ENCODE measurements at regions not wholly inside any gene's neighbourhood (a gene's known extent, or its start where the extent isn't known, plus 50 kb on each side); places are given as distances from the start of the nearest gene placed in this dataset.

GRCh38 chr7:41098846-41099245, 604.0 kb downstream of the INHBA start:
- TF ChIP-seq GATA2 (IDR thresholded peaks at IDR 0.05; ENCODE audit: low read depth, low read length) (no peak), GATA3 (IDR thresholded peaks at IDR 0.05; ENCODE audit: low read depth, low read length) (no peak)

- TF ChIP-seq GATA3 (IDR thresholded peaks at IDR 0.05; ENCODE audit: low read depth, low read length) = no peak
- no peak for TF ChIP-seq GATA2 (IDR thresholded peaks at IDR 0.05; ENCODE audit: low read depth, low read length)
These were observed 604.5 kb downstream of the INHBA start for GRCh38 chr7:41098402-41098801.

- TF ChIP-seq GATA3 (IDR thresholded peaks at IDR 0.05; ENCODE audit: low read depth, low read length) = no peak
- TF ChIP-seq GATA2 (IDR thresholded peaks at IDR 0.05; ENCODE audit: low read depth, low read length) = no peak
These were observed 605.4 kb downstream of the INHBA start for GRCh38 chr7:41097501-41097900.

GRCh38 chr7:41096917-41097316, 606.0 kb downstream of the INHBA start:
- TF ChIP-seq GATA2 (IDR thresholded peaks at IDR 0.05; ENCODE audit: low read depth, low read length) (no peak), GATA3 (IDR thresholded peaks at IDR 0.05; ENCODE audit: low read depth, low read length) (no peak)

- no peak for TF ChIP-seq GATA2 (IDR thresholded peaks at IDR 0.05; ENCODE audit: low read depth, low read length)
- TF ChIP-seq GATA3 (IDR thresholded peaks at IDR 0.05; ENCODE audit: low read depth, low read length) = no peak
These were observed 609.7 kb downstream of the INHBA start for GRCh38 chr7:41093141-41093540.

- TF ChIP-seq GATA3 (IDR thresholded peaks at IDR 0.05; ENCODE audit: low read depth, low read length) (no peak), GATA2 (IDR thresholded peaks at IDR 0.05; ENCODE audit: low read depth, low read length) (no peak)
These were observed 617.6 kb downstream of the INHBA start for GRCh38 chr7:41085244-41085643.

- no peak for TF ChIP-seq GATA2 (IDR thresholded peaks at IDR 0.05; ENCODE audit: low read depth, low read length)
- no peak for TF ChIP-seq GATA3 (IDR thresholded peaks at IDR 0.05; ENCODE audit: low read depth, low read length)
These were observed 618.5 kb downstream of the INHBA start for GRCh38 chr7:41084381-41084780.

- TF ChIP-seq GATA3 (IDR thresholded peaks at IDR 0.05; ENCODE audit: low read depth, low read length) (no peak), GATA2 (IDR thresholded peaks at IDR 0.05; ENCODE audit: low read depth, low read length) (no peak)
These were observed 633.3 kb downstream of the INHBA start for GRCh38 chr7:41069635-41070034.

- TF ChIP-seq GATA2 (IDR thresholded peaks at IDR 0.05; ENCODE audit: low read depth, low read length) = no peak
- no peak for TF ChIP-seq GATA3 (IDR thresholded peaks at IDR 0.05; ENCODE audit: low read depth, low read length)
These were observed 635.3 kb downstream of the INHBA start for GRCh38 chr7:41067576-41067975.

- TF ChIP-seq GATA2 (IDR thresholded peaks at IDR 0.05; ENCODE audit: low read depth, low read length) (no peak), GATA3 (IDR thresholded peaks at IDR 0.05; ENCODE audit: low read depth, low read length) (no peak)
These were observed 637.2 kb downstream of the INHBA start for GRCh38 chr7:41065663-41066062.

GRCh38 chr7:41063116-41063515, 639.8 kb downstream of the INHBA start:
- TF ChIP-seq GATA3 (IDR thresholded peaks at IDR 0.05; ENCODE audit: low read depth, low read length) (no peak), GATA2 (IDR thresholded peaks at IDR 0.05; ENCODE audit: low read depth, low read length) (no peak)

- TF ChIP-seq GATA3 (IDR thresholded peaks at IDR 0.05; ENCODE audit: low read depth, low read length) (no peak), GATA2 (IDR thresholded peaks at IDR 0.05; ENCODE audit: low read depth, low read length) (no peak)
These were observed 642.1 kb downstream of the INHBA start for GRCh38 chr7:41060796-41061195.

GRCh38 chr7:41059796-41060195, 643.1 kb downstream of the INHBA start:
- TF ChIP-seq GATA2 (IDR thresholded peaks at IDR 0.05; ENCODE audit: low read depth, low read length) = no peak
- TF ChIP-seq GATA3 (IDR thresholded peaks at IDR 0.05; ENCODE audit: low read depth, low read length) = no peak

- TF ChIP-seq GATA2 (IDR thresholded peaks at IDR 0.05; ENCODE audit: low read depth, low read length) (no peak), GATA3 (IDR thresholded peaks at IDR 0.05; ENCODE audit: low read depth, low read length) (no peak)
These were observed 643.7 kb downstream of the INHBA start for GRCh38 chr7:41058986-41059741.

- TF ChIP-seq GATA2 (IDR thresholded peaks at IDR 0.05; ENCODE audit: low read depth, low read length) = no peak
- no peak for TF ChIP-seq GATA3 (IDR thresholded peaks at IDR 0.05; ENCODE audit: low read depth, low read length)
These were observed 647.8 kb downstream of the INHBA start for GRCh38 chr7:41054960-41055661.
